GM18502 (cell line): ENCODE measurements at regions not wholly inside any gene's neighbourhood (a gene's known extent, or its start where the extent isn't known, plus 50 kb on each side); places are given as distances from the start of the nearest gene placed in this dataset.
"Not testable (repeated sequence)": the region's sequence is repeated elsewhere in the genome, so short reads cannot be mapped to it uniquely, and the experiment has no call there.

Experiments used
- ATAC-seq: cut with Tn5 transposase; IDR thresholded peaks from one replicate; pipeline ENCODE4 v1.9.1; 2021; ENCODE audit warnings: mild to moderate bottlenecking; ENCODE audit not compliant: unreplicated experiment, poor library complexity

DNA sequence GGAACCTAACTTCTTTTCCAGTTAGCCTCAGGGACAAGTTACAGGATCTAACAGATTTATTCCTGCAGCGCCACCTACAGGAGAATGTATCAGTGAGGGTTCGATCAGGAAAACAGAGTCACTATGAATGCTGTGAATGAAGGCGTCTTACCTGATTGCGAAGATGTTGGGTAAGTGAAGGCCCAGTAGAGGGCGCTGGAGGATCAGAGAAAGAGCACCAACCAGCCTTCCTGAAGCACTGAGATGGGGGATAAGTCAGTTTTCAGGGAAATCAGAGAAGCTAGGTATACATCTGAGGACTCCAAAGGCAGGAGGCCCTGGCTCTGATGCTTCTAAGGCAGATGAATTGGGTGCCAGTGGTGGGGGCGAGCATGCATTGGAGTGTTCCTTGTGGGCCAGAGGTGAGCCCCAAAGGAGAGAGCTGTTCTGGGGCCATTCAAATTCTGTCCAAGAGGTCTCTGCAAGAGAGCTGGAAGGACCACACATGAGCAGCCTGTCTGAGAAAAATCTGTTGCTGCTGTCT lies 169.9 kb upstream of the AADAT start:
- ATAC-seq: peak; percentile 96

DNA sequence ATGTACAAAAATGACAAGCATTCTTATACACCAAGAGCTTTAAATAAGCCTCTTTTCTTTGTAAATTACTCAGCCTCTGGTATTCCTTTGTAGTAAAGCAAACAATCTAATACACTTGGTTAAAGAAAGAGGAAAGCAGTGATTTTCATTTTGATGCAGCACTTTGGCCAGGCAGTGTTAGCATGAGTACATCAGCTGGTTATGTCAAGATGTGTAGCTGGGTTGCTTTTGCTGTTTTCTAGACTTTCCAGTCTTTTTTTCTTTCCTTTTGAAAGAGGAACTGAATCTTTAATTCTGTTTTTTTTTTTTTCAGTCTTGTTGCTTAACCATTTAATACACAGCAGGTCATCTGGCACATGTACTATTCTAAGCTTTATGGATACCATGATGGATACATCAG lies 167.1 kb upstream of the AADAT start:
- peak; percentile 36 for ATAC-seq

- ATAC-seq: no peak
Observed at GRCh38 chr4:170248576-170248975, 158.8 kb upstream of the AADAT start.

DNA sequence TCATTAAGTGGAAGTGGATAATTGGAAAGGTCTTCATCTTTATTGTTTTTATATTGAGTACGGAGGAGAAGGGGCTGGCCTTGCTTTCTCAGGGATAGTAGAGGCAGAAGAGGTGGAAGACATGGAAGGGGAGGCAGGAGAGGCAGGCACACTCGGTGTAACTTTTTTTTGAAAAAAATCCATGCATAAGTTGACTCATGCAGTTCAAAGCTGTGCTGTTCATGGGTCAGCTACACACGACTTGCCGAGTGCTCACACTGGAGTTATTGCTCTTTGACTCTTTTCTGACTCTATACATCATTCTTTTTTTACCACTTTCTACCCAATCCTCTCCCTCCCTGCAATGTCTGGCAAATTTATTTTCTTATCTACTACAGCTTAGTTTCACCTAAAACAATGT lies 158.3 kb upstream of the AADAT start:
- ATAC-seq: no peak

DNA sequence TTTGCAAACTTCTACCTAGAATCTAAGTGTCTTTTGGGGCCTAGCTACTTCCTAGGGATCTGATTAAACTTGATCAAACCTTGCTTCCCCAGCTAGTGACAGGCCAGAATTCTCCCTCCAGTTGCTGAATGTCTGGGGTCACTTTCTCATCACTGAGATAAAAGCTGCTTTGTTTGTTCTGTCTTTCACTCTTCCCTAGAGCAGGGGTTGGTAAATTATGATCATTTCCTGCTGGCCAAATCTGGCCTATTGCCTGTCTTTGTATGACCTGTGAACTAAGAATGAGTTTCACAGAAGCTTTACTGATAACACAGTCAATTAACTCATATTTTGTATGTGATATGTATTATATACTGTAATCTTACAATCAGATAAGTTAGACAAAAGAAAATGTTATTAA lies 157.8 kb upstream of the AADAT start:
- no peak for ATAC-seq

- ATAC-seq: no peak
Observed at GRCh38 chr4:170243662-170244288, 154.0 kb upstream of the AADAT start.

GRCh38 chr4:170242471-170242870 lies 152.7 kb upstream of the AADAT start:
- ATAC-seq: no peak

DNA sequence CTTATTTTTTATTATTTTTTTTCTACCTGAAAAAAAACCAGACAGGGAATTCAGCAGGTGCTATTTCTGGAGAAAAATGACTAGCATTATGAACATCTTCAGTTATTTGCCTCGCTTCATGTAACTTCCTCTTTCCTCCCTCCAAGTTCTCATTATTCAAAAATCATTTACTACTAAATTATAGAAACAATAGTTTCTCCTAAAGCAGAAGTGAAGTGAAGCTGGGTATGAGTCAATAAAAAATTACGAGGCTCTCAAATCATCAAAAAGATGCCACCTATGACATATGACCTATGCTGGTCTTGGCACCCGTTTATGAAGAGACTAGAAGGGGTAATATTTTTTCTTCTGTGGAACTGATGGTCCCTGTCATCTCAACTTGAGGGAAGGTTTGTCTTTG lies 145.0 kb upstream of the AADAT start:
- peak; percentile 53 for ATAC-seq

DNA sequence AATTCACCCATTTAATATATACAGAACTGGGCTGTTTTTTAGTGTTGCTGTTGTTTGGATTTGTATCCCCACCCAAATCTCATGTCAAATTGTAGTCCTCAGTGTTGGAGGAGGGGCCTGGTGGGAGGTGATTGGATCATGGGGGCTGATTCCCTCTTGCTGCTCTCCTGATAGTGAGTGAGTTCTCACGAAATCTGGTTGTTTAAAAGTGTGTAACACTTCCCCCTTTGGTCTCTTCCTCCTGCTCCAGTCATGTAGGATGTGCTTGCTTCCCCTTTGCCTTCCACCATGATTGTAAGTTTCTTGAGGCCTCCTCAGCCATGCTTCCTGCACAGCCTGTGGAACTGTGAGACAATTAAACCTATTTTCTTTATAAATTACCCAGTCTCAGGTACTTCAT lies 141.6 kb upstream of the AADAT start:
- ATAC-seq: no peak

DNA sequence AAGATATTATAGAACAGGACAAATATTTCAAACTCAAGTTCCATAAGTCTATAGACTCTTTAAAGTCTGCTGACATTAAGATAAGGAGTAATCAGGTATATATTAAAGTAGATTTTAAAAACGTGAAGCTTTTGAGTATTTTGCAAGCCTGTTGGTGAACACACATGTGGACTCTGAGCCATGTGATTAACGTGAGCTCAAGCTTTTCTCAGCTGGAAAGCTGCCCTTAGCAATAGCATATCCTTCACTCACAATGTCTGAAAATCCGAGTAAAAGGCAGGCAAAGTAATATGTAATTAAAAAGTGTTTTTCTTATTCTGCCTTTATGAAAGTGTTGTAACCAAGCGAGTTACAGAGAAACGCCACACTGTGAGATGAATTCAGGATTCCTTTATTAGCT lies 140.5 kb upstream of the AADAT start:
- no peak for ATAC-seq

DNA sequence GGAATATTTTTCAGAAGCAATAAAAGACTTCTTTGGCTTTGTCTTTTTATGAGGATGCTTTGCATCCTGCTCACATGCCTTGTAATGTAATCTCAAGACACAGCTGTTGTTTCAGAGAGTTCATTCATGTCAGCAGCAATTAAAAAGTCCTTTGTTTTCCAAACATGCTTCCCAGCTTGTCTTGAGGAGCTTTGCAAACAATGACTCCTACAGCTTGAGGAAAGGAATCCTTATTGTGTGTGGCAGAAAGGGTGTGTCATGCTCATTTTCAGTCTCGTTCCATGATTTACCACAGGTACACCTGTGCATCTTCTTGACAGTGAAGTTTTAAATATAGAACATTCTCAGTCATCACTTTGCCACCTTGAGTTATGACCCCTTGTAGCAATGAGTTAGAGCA lies 139.2 kb upstream of the AADAT start:
- no peak for ATAC-seq

GRCh38 chr4:170227928-170228327 lies 138.2 kb upstream of the AADAT start:
- ATAC-seq: no peak

- no peak for ATAC-seq
Observed at GRCh38 chr4:170226288-170226687, 136.5 kb upstream of the AADAT start.

DNA sequence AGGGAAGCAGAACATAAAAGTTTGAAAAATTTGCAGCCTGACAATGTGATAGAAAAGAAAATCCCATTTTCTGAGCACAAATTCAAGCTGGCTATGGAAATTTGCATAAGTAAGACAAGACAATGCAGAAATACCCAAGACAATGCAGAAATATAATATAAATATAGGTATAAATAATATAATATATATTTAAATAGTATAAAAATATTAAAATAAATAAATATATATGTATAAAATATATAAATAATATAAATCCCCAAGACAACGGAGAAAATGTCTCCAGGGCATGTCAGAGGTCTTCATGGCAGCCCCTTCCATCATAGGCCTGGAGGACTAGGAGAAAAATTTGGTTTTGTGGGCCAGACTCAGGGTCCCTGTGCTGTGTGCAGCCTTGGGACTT lies 125.0 kb upstream of the AADAT start:
- ATAC-seq: no peak

GRCh38 chr4:170214101-170214500 lies 124.3 kb upstream of the AADAT start:
- ATAC-seq: no peak

- peak; percentile 79 for ATAC-seq
Observed at GRCh38 chr4:170202721-170203120, 113.0 kb upstream of the AADAT start.

- no peak for ATAC-seq
Observed at GRCh38 chr4:170198747-170199146, 109.0 kb upstream of the AADAT start.

DNA sequence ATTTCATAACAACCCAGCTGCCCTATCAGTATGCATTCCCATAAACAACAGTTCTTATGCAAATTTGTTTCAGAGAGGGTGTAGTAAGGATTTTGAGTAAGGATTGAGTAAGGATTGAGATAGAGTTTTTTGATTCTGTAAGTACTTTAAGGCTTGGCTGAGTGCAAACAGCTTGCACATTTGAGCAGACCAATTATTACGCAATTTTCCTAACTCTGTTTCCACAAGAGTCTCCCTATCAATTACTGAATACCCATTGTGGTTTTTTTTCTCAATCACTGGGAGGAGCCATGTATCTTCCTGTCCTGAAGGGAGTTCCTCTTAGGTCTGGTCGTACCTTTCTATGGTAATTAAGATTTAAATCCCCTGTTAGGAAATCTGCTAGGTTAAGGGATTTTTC lies 105.0 kb upstream of the AADAT start:
- ATAC-seq: not testable (repeated sequence)

DNA sequence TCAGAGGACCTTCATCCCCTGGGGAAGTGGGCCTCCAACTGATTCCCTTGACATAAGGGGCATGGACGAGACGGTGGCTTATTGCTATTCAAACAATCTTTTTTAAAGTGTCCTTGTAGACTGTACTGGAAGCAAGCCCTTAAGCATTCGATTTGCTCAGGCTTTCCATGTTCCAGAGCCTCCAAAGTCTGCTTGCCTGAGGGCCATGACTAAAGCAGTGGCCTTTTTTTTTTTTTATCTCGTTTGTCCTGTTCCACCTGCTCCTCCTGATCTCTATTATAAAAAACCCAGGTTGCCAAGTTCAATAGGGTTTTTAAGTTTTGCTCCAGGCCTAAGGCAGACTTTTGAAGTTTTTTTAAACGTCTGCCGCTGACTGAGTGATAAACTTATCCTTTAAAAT lies 103.7 kb upstream of the AADAT start:
- no peak for ATAC-seq

GRCh38 chr4:170190265-170190664 lies 100.5 kb upstream of the AADAT start:
- ATAC-seq: no peak

DNA sequence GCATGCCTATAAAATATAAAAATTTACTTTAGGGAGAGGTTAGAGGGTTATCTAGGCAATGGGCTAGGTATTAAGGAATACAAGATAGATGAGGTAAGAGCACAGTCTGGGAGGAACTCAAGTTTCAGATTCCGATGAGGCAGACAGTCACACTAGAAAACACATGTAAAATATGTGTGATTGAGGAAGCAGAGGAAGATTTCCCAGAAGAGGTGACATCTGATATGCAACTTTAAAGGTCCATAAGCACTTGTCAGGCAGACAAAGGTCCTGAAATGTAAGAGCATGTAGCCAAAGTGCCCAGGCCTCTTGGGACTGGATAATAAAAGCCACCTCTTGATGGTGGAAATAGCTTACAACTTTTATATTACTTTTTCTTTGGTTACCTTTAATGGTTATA lies 81.1 kb upstream of the AADAT start:
- ATAC-seq: no peak

- no peak for ATAC-seq
Observed at GRCh38 chr4:170169699-170170098, 79.9 kb upstream of the AADAT start.

DNA sequence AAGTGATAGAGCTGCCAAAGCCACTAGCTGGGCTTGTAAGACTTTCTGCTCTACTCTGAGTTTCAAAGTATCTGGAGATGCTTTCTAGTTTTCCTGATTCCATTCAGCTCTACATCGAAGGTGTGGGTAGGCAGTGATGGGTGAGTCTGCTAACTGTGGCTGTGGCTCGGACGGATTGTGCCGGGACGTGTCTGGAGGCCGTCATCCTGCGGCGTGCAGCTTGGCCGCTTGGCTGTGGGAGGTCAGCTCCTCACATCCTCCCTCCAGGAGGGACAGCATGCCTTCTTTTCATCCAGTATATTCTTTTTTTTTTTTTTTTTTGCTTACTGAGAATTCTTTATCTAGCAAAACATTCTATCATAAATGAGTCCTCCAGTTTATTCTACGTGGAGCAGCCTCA lies 77.9 kb upstream of the AADAT start:
- no peak for ATAC-seq
